Fibroblast of lung (primary cell): ENCODE measurements at regions not wholly inside any gene's neighbourhood (a gene's known extent, or its start where the extent isn't known, plus 50 kb on each side); places are given as distances from the start of the nearest gene placed in this dataset.

Experiments used
- DNase-seq, 2 donors: peaks; one replicate each; pipeline versions ENCODE4 v3.0.0 to v3.0.0-alpha.2; 2010; ENCODE audit warnings: low read depth in 2 of 2
- H2AFZ ChIP-seq: 2 replicates; pipeline ENCODE4 v1.5.1; 2012; ENCODE audit warnings: low read length, control low read depth, inconsistent platforms
- H3K27ac ChIP-seq: 2 replicates; pipeline ENCODE4 v1.5.1; 2011; ENCODE audit warnings: low read length, control low read depth; ENCODE audit not compliant: insufficient read depth
- H3K27me3 ChIP-seq: 2 replicates; pipeline ENCODE4 v1.5.1; 2011; ENCODE audit warnings: mild to moderate bottlenecking, low read length; ENCODE audit not compliant: control insufficient read depth, insufficient read depth
- H3K36me3 ChIP-seq: 2 replicates; pipeline ENCODE4 v1.5.1; 2011; ENCODE audit warnings: low read length; ENCODE audit not compliant: control insufficient read depth, insufficient read depth
- H3K4me1 ChIP-seq: 2 replicates; pipeline ENCODE4 v1.5.1; 2011; ENCODE audit warnings: low read length; ENCODE audit not compliant: control insufficient read depth, insufficient read depth; ENCODE audit errors: extremely low read depth
- H3K4me2 ChIP-seq: 2 replicates; pipeline ENCODE4 v1.5.1; 2011; ENCODE audit warnings: low read length, control low read depth; ENCODE audit not compliant: insufficient read depth; ENCODE audit errors: extremely low read depth
- H3K4me3 ChIP-seq, 4 experiments: fragments of 200-600 bp in 1 of 4; sonication (generic) in 1 of 4; replicated peaks in 1 of 4; 2 replicates each; pipeline ENCODE4 v1.5.1; 2011 to 2016; ENCODE audit warnings: low read length in 4 of 4, low read depth in 3 of 4, mild to moderate bottlenecking in 3 of 4, control low read depth in 2 of 4, inconsistent platforms in 1 of 4, mixed read lengths in 1 of 4; ENCODE audit not compliant: insufficient read depth in 1 of 4; ENCODE audit errors: control extremely low read depth in 1 of 4
- H3K79me2 ChIP-seq: 2 replicates; pipeline ENCODE4 v1.5.1; 2012; ENCODE audit warnings: mild to moderate bottlenecking, low read length, inconsistent platforms; ENCODE audit not compliant: control insufficient read depth, insufficient read depth
- H3K9ac ChIP-seq: 2 replicates; pipeline ENCODE4 v1.5.1; 2011; ENCODE audit warnings: mild to moderate bottlenecking, low read length, control low read depth; ENCODE audit not compliant: insufficient read depth
- H3K9me3 ChIP-seq: 2 replicates; pipeline ENCODE4 v1.5.1; 2012; ENCODE audit warnings: low read depth, low read length; ENCODE audit not compliant: control insufficient read depth, insufficient read depth
- H4K20me1 ChIP-seq: 2 replicates; pipeline ENCODE4 v1.5.1; 2011; ENCODE audit warnings: low read length; ENCODE audit not compliant: control insufficient read depth, insufficient read depth; ENCODE audit errors: extremely low read depth
- CTCF ChIP-seq, 2 donors: IDR thresholded peaks in 1 of 2; conservative IDR thresholded peaks in 1 of 2; 1 replicate in 1 of 2; 2 replicates in 1 of 2; pipeline ENCODE4 v1.5.1; 2011 to 2012; ENCODE audit warnings: low read length in 2 of 2, control low read depth in 1 of 2, inconsistent platforms in 1 of 2, low read depth in 1 of 2, mild to moderate bottlenecking in 1 of 2
- EZH2 ChIP-seq: IDR thresholded peaks from 2 replicates; pipeline ENCODE4 v1.5.1; 2012; ENCODE audit warnings: low read length, control low read depth, mild to moderate bottlenecking; ENCODE audit errors: missing control alignments

- H4K20me1 ChIP-seq, result no peaks in the 10 kb centered on the region
- no peak overlapping the region for H3K4me3 ChIP-seq
- no peak overlapping the region for H3K27ac ChIP-seq
- H3K9me3 ChIP-seq, result no peaks in the 10 kb centered on the region
- peak in 1 of 2 donors; percentile 15 for DNase-seq
- no peaks in the 10 kb centered on the region for H3K27me3 ChIP-seq
- no peak for TF ChIP-seq CTCF (conservative IDR thresholded peaks at IDR 0.05 in 1 of 2, IDR thresholded peaks at IDR 0.05 in 1 of 2; ENCODE audit: low read depth in 1 of 2, low read length in 2 of 2)
- TF ChIP-seq EZH2, result no peak
- H3K4me1 ChIP-seq, result no peaks in the 10 kb centered on the region
- H3K36me3 ChIP-seq, result no peaks in the 10 kb centered on the region
- H3K4me2 ChIP-seq, result no peak overlapping the region
- no peak overlapping the region for H2AFZ ChIP-seq
- no peak overlapping the region for H3K9ac ChIP-seq
- no peaks in the 10 kb centered on the region for H3K79me2 ChIP-seq
Measured at GRCh38 chr5:69004127-69004526, 89.7 kb upstream of the SLC30A5 start.

DNA sequence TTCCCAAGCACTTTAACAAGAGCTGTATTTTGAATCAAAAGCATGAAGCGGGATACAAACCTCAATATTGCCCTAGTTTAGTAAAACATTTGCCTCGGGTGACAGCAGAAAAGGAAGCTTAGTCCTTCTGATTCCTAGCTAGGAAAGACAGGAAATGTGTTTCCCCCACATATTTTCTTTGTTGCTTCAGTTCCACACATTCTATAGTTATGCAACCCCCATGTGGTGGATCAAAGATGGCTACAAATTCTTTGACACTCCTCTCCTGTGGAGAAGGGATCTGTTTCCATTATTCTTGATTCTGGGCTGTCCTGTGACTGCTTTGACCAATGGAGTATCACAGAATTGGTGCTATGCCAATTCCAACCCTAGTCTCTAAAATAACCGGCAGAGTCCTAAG, 89.1 kb upstream of the SLC30A5 start:
- no peak overlapping the region for H3K9ac ChIP-seq
- H3K79me2 ChIP-seq, result no peaks in the 10 kb centered on the region
- H3K27me3 ChIP-seq, result peaks cover 2% of the 10 kb centered on the region
- no peaks in the 10 kb centered on the region for H3K36me3 ChIP-seq
- no peaks in the 10 kb centered on the region for H3K4me1 ChIP-seq
- no peak overlapping the region for H2AFZ ChIP-seq
- DNase-seq, result no peak
- H4K20me1 ChIP-seq, result no peaks in the 10 kb centered on the region
- no peaks in the 10 kb centered on the region for H3K9me3 ChIP-seq
- H3K4me3 ChIP-seq, result no peak overlapping the region
- no peak overlapping the region for H3K4me2 ChIP-seq
- TF ChIP-seq CTCF (conservative IDR thresholded peaks at IDR 0.05 in 1 of 2, IDR thresholded peaks at IDR 0.05 in 1 of 2; ENCODE audit: low read depth in 1 of 2, low read length in 2 of 2), result no peak
- no peak for TF ChIP-seq EZH2
- no peak overlapping the region for H3K27ac ChIP-seq

GRCh38 chr5:69006030-69006429, 87.8 kb upstream of the SLC30A5 start:
- H3K4me1 ChIP-seq, result no peaks in the 10 kb centered on the region

More at GRCh38 chr5:69006030-69006429, 87.8 kb upstream of the SLC30A5 start:
- no peak overlapping the region for H3K4me3 ChIP-seq
- H3K27ac ChIP-seq, result no peak overlapping the region
- H3K9me3 ChIP-seq, result no peaks in the 10 kb centered on the region
- TF ChIP-seq CTCF (conservative IDR thresholded peaks at IDR 0.05 in 1 of 2, IDR thresholded peaks at IDR 0.05 in 1 of 2; ENCODE audit: low read depth in 1 of 2, low read length in 2 of 2) (no peak), EZH2 (no peak)
- H4K20me1 ChIP-seq, result no peaks in the 10 kb centered on the region
- no peaks in the 10 kb centered on the region for H3K79me2 ChIP-seq
- no peak overlapping the region for H3K9ac ChIP-seq
- H3K4me2 ChIP-seq, result no peak overlapping the region
- H3K27me3 ChIP-seq, result peaks cover 4% of the 10 kb centered on the region
- no peaks in the 10 kb centered on the region for H3K36me3 ChIP-seq
- DNase-seq, result no peak
- no peak overlapping the region for H2AFZ ChIP-seq
